ENCODE measurements at regions not wholly inside any gene's neighbourhood (a gene's known extent, or its start where the extent isn't known, plus 50 kb on each side); places are given as distances from the start of the nearest gene placed in this dataset.

DNA sequence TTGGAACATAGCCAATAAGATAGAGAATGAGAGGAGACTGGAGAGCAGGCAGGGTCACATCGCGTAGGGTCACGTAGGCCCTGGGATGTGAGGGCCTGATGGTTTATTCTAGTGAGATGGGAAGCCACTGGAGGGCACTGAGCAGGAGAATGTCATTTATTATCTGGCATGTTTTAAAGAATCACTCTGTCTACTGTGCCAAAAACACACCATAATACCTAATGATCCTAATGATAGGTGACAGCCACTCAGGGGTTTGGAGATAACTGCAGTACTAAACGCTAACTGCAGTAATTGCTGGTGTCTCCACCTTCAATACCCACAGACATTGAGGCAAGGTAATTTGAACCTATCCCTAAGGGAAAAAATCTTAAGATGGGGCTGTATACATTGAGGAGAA is 185.4 kb downstream of the TTLL7 start:
- DNase-seq (ENCODE audit: extremely low spot score) = no peak
- H3K36me3 ChIP-seq = no peaks in the 10 kb centered on the region
- 92% methylated on average over 4 of the region's 4 CpGs for WGBS
- no peak for TF ChIP-seq EP300 (IDR thresholded peaks at IDR 0.05)
- TF ChIP-seq, protein P1, sequence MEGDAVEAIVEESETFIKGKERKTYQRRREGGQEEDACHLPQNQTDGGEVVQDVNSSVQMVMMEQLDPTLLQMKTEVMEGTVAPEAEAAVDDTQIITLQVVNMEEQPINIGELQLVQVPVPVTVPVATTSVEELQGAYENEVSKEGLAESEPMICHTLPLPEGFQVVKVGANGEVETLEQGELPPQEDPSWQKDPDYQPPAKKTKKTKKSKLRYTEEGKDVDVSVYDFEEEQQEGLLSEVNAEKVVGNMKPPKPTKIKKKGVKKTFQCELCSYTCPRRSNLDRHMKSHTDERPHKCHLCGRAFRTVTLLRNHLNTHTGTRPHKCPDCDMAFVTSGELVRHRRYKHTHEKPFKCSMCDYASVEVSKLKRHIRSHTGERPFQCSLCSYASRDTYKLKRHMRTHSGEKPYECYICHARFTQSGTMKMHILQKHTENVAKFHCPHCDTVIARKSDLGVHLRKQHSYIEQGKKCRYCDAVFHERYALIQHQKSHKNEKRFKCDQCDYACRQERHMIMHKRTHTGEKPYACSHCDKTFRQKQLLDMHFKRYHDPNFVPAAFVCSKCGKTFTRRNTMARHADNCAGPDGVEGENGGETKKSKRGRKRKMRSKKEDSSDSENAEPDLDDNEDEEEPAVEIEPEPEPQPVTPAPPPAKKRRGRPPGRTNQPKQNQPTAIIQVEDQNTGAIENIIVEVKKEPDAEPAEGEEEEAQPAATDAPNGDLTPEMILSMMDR (IDR thresholded peaks at IDR 0.05) = no peak
- H3K4me3 ChIP-seq = no peak overlapping the region
- H3K27me3 ChIP-seq = no peaks in the 10 kb centered on the region
- H3K4me1 ChIP-seq = peaks cover 0 to 7% (median 3%) of the 10 kb centered on the region in 4 donors
- intact Hi-C loops (cut with DNase I) = no loop called here
- no peaks in the 10 kb centered on the region for H3K9me3 ChIP-seq
- no peak overlapping the region for H3K27ac ChIP-seq (replicated peaks in 1 of 4)

DNA sequence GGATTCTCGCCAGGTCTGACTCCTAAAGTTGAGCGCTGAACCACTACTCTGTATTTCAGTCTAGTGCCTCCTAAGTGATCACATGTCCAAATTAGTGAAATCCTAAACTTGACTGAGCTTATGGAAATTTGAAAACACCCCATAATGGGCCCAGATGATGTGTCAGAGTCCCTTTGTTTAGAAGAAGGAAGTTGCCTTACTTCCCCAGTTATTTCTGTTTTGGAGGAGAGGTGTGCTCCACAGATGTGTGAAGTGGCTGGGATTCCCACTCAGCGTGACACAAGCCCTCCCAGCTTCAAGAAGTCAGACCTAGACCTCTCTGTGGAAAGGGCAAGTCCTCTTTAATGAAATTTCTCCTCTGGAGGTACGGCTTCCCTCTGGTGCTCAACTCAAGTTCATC is 188.8 kb downstream of the TTLL7 start:
- DNase-seq (ENCODE audit: extremely low spot score) = no peak
- intact Hi-C loops (cut with DNase I) = no loop called here
- 87% methylated on average over 4 of the region's 4 CpGs for WGBS

GRCh38 chr1:83808536-83808935 is 190.4 kb downstream of the TTLL7 start:
- intact Hi-C loops (cut with DNase I) = no loop called here
- TF ChIP-seq, protein P1 (IDR thresholded peaks at IDR 0.05) = no peak
- TF ChIP-seq POLR2AphosphoS5 (IDR thresholded peaks at IDR 0.05) (no peak), EP300 (IDR thresholded peaks at IDR 0.05) (no peak), POLR2A (IDR thresholded peaks at IDR 0.05; ENCODE audit: low read depth) (no peak)
- H3K4me3 ChIP-seq = no peak overlapping the region
- DNase-seq (ENCODE audit: extremely low spot score) = no peak
- H3K36me3 ChIP-seq = no peaks in the 10 kb centered on the region
- no peaks in the 10 kb centered on the region for H3K4me1 ChIP-seq
- no peaks in the 10 kb centered on the region for H3K9me3 ChIP-seq
- no peaks in the 10 kb centered on the region for H3K27me3 ChIP-seq
- no peak overlapping the region for H3K27ac ChIP-seq (replicated peaks in 1 of 4)

More for the DNA sequence above, 188.8 kb downstream of the TTLL7 start:
- no peak for TF ChIP-seq POLR2AphosphoS5 (IDR thresholded peaks at IDR 0.05)
- TF ChIP-seq, protein P1 (IDR thresholded peaks at IDR 0.05) = no peak
- TF ChIP-seq POLR2A (IDR thresholded peaks at IDR 0.05; ENCODE audit: low read depth) = no peak
- no peak for TF ChIP-seq EP300 (IDR thresholded peaks at IDR 0.05)
- no peaks in the 10 kb centered on the region for H3K27me3 ChIP-seq
- H3K4me3 ChIP-seq = no peak overlapping the region
- no peak overlapping the region for H3K27ac ChIP-seq (replicated peaks in 1 of 4)
- no peaks in the 10 kb centered on the region for H3K36me3 ChIP-seq
- H3K4me1 ChIP-seq = no peaks in the 10 kb centered on the region
- no peaks in the 10 kb centered on the region for H3K9me3 ChIP-seq

DNA sequence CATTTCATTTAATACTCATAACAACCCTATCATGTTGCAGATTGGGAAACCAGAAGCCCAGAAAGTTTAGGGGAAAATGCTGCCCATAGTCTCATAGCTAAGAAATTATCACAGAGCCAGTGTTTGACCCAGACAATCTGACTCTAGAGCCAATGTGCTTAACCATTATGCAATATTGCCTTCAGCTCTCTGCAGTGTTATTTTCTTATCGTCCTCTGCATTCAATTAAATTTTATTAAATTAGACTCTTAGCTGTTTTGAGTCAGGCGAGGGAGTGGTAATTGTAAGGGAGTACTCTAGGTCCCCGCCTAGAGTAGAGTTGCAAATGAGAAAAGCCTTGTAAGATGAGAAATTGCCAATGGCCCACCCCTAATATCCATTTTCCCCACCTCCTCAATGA is 191.1 kb downstream of the TTLL7 start:
- Histone ChIP-seq H3K27ac (replicated peaks in 1 of 4) (no peak overlapping the region), H3K4me3 (no peak overlapping the region), H3K27me3 (no peaks in the 10 kb centered on the region), H3K4me1 (peaks cover 0 to 2% (median under 1%) of the 10 kb centered on the region in 4 donors), H3K9me3 (no peaks in the 10 kb centered on the region), H3K36me3 (no peaks in the 10 kb centered on the region)
- intact Hi-C loops (cut with DNase I) = no loop called here
- WGBS = 94% methylated on average over 3 of the region's 3 CpGs
- no peak for TF ChIP-seq POLR2A (IDR thresholded peaks at IDR 0.05; ENCODE audit: low read depth)
- TF ChIP-seq EP300 (IDR thresholded peaks at IDR 0.05) = no peak
- no peak for TF ChIP-seq POLR2AphosphoS5 (IDR thresholded peaks at IDR 0.05)
- TF ChIP-seq, protein P1 (IDR thresholded peaks at IDR 0.05) = no peak
- DNase-seq (ENCODE audit: extremely low spot score) = no peak

DNA sequence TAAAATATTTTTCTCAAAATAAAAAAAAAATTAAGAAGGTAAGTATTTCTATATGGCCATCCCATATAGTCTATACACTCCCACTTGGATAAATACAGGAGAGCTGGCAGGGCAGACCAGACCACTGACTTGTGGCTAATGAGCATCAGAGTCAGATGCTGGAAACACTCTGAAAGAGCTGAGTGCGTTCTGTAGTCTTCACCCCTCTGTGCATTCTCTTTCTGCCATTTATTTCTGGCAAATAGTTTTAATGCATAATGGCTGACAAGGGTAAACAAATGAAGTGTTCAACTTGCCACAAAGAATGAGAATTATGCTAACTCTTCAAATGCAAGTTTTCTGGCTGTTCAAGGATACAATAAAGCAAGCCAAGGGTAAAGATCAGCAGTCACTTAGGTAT is 191.7 kb downstream of the TTLL7 start:
- no peaks in the 10 kb centered on the region for H3K9me3 ChIP-seq
- intact Hi-C loops (cut with DNase I) = no loop called here
- no peaks in the 10 kb centered on the region for H3K27me3 ChIP-seq
- peaks cover 0 to 8% (median 6%) of the 10 kb centered on the region in 4 donors for H3K4me1 ChIP-seq
- no peak for DNase-seq (ENCODE audit: extremely low spot score)
- no peak overlapping the region for H3K27ac ChIP-seq (replicated peaks in 1 of 4)
- WGBS = 78% methylated on average over 1 of the region's 1 CpG
- no peak overlapping the region for H3K4me3 ChIP-seq
- H3K36me3 ChIP-seq = no peaks in the 10 kb centered on the region
- TF ChIP-seq, protein P1 (IDR thresholded peaks at IDR 0.05) = no peak
- TF ChIP-seq POLR2A (IDR thresholded peaks at IDR 0.05; ENCODE audit: low read depth) (no peak), POLR2AphosphoS5 (IDR thresholded peaks at IDR 0.05) (no peak), EP300 (IDR thresholded peaks at IDR 0.05) (no peak)
